H9 (cell line): ENCODE measurements at regions not wholly inside any gene's neighbourhood (a gene's known extent, or its start where the extent isn't known, plus 50 kb on each side); places are given as distances from the start of the nearest gene placed in this dataset.

Experiments
- DNase-seq: peaks from one replicate; pipeline ENCODE4 v3.0.0-alpha.2; 2017
- H2AFZ ChIP-seq: one replicate; pipeline ENCODE4 v1.6.1; 2013; ENCODE audit warnings: mild to moderate bottlenecking, low read length, control low read depth, moderate library complexity
- H2AK5ac ChIP-seq: 2 replicates; pipeline ENCODE4 v1.6.1; 2013; ENCODE audit warnings: low read length, control low read depth, mixed read lengths; ENCODE audit not compliant: insufficient read length
- H2BK120ac ChIP-seq: one replicate; pipeline ENCODE4 v1.6.1; 2013; ENCODE audit warnings: low read depth, mild to moderate bottlenecking, low read length, control low read depth, inconsistent platforms; ENCODE audit not compliant: poor library complexity, severe bottlenecking
- H2BK12ac ChIP-seq: 2 replicates; pipeline ENCODE4 v1.6.1; 2013; ENCODE audit warnings: low read length, control low read depth, mixed read lengths, low read depth; ENCODE audit not compliant: insufficient read length
- H2BK15ac ChIP-seq: 2 replicates; pipeline ENCODE4 v1.6.1; 2013; ENCODE audit warnings: low read depth, low read length, control low read depth
- H2BK20ac ChIP-seq: one replicate; pipeline ENCODE4 v1.6.1; 2013; ENCODE audit warnings: low read depth, mild to moderate bottlenecking, low read length, control low read depth, inconsistent platforms; ENCODE audit not compliant: poor library complexity, severe bottlenecking
- H2BK5ac ChIP-seq: 2 replicates; pipeline ENCODE4 v1.6.1; 2013; ENCODE audit warnings: low read length, control low read depth, mixed read lengths; ENCODE audit not compliant: insufficient read length
- H3K14ac ChIP-seq: 2 replicates; pipeline ENCODE4 v1.6.1; 2013; ENCODE audit warnings: low read length, control low read depth; ENCODE audit not compliant: insufficient read depth
- H3K18ac ChIP-seq: 2 replicates; pipeline ENCODE4 v1.6.1; 2013; ENCODE audit warnings: low read depth, mild to moderate bottlenecking, mixed read lengths, low read length, control low read depth; ENCODE audit not compliant: insufficient read length
- H3K23ac ChIP-seq: 2 replicates; pipeline ENCODE4 v1.6.1; 2013; ENCODE audit warnings: low read length, control low read depth, mixed read lengths, low read depth; ENCODE audit not compliant: insufficient read length
- H3K23me2 ChIP-seq: 2 replicates; pipeline ENCODE4 v1.6.1; 2013; ENCODE audit warnings: low read depth, mild to moderate bottlenecking, mixed read lengths, low read length, control low read depth; ENCODE audit not compliant: insufficient read length, poor library complexity, severe bottlenecking
- H3K27ac ChIP-seq: 2 replicates; pipeline ENCODE4 v1.5.1; 2013; ENCODE audit warnings: low read length, control low read depth, mixed read lengths, low read depth; ENCODE audit not compliant: insufficient read length
- H3K27me3 ChIP-seq: 2 replicates; pipeline ENCODE4 v1.6.1; 2013; ENCODE audit warnings: low read length, control low read depth, inconsistent platforms; ENCODE audit not compliant: insufficient read depth
- H3K4ac ChIP-seq: 2 replicates; pipeline ENCODE4 v1.6.1; 2013; ENCODE audit warnings: low read depth, mild to moderate bottlenecking, control low read depth, inconsistent platforms, low read length, moderate library complexity
- H3K4me1 ChIP-seq: 2 replicates; pipeline ENCODE4 v1.6.1; 2013; ENCODE audit warnings: low read length, control low read depth, inconsistent platforms; ENCODE audit not compliant: insufficient read depth
- H3K4me2 ChIP-seq: 2 replicates; pipeline ENCODE4 v1.6.1; 2013; ENCODE audit warnings: low read length, control low read depth, mixed read lengths; ENCODE audit not compliant: insufficient read length, insufficient read depth
- H3K56ac ChIP-seq: 2 replicates; pipeline ENCODE4 v1.6.1; 2013; ENCODE audit warnings: low read depth, mild to moderate bottlenecking, mixed read lengths, low read length, control low read depth; ENCODE audit not compliant: insufficient read length
- H3K79me1 ChIP-seq: 2 replicates; pipeline ENCODE4 v1.6.1; 2013; ENCODE audit warnings: low read depth, mild to moderate bottlenecking, moderate library complexity, low read length, control low read depth, inconsistent platforms; ENCODE audit not compliant: insufficient read depth, poor library complexity, severe bottlenecking
- H3K79me2 ChIP-seq: 2 replicates; pipeline ENCODE4 v1.6.1; 2013; ENCODE audit warnings: low read length, control low read depth, inconsistent platforms; ENCODE audit not compliant: insufficient read depth
- H3K9ac ChIP-seq: 2 replicates; pipeline ENCODE4 v1.6.1; 2013; ENCODE audit warnings: low read length, control low read depth, mixed read lengths; ENCODE audit not compliant: insufficient read length; ENCODE audit errors: extremely low read depth
- H3K9me3 ChIP-seq: one replicate; pipeline ENCODE4 v1.6.1; 2013; ENCODE audit warnings: low read depth, low read length, inconsistent platforms; ENCODE audit not compliant: control insufficient read depth
- H3T11ph ChIP-seq: one replicate; pipeline ENCODE4 v1.6.1; 2013; ENCODE audit warnings: mild to moderate bottlenecking, low read length, control low read depth, inconsistent platforms
- H4K20me1 ChIP-seq: one replicate; pipeline ENCODE4 v1.6.1; 2013; ENCODE audit not compliant: control insufficient read depth, insufficient read length, insufficient read depth
- H4K5ac ChIP-seq: 2 replicates; pipeline ENCODE4 v1.6.1; 2013; ENCODE audit warnings: low read depth, mild to moderate bottlenecking, mixed read lengths, low read length, control low read depth; ENCODE audit not compliant: insufficient read length
- H4K8ac ChIP-seq: replicated peaks from 2 replicates; pipeline ENCODE4 v1.6.1; 2013; ENCODE audit warnings: low read length, control low read depth, mixed read lengths, low read depth; ENCODE audit not compliant: insufficient read length
- H4K91ac ChIP-seq: 2 replicates; pipeline ENCODE4 v1.6.1; 2013; ENCODE audit warnings: low read depth, mild to moderate bottlenecking, moderate library complexity, mixed read lengths, low read length, control low read depth; ENCODE audit not compliant: insufficient read length
- H3K27ac Mint-ChIP-seq, 3 experiments: 2 replicates in 2 of 3; 3 replicates in 1 of 3; pipeline ENCODE4 v1.8.0; 2020 to 2021; ENCODE audit warnings: mixed read lengths in 3 of 3, mild to moderate bottlenecking in 1 of 3, moderate library complexity in 1 of 3
- H3K27me3 Mint-ChIP-seq: 2 replicates; pipeline ENCODE4 v1.8.0; 2021; ENCODE audit warnings: low read depth, mild to moderate bottlenecking, moderate library complexity, mixed read lengths
- H3K36me3 Mint-ChIP-seq, 3 experiments: 2 replicates in 2 of 3; 3 replicates in 1 of 3; pipeline ENCODE4 v1.8.0; 2020 to 2021; ENCODE audit warnings: low read depth in 3 of 3, mixed read lengths in 3 of 3; ENCODE audit not compliant: insufficient read depth in 1 of 3
- H3K4me1 Mint-ChIP-seq, 2 experiments: 2 replicates each; pipeline ENCODE4 v1.8.0; 2020; ENCODE audit warnings: mixed read lengths in 2 of 2
- H3K4me3 Mint-ChIP-seq, 2 experiments: 2 replicates in 1 of 2; 3 replicates in 1 of 2; pipeline ENCODE4 v1.8.0; 2020 to 2021; ENCODE audit warnings: mild to moderate bottlenecking in 2 of 2, mixed read lengths in 2 of 2, moderate library complexity in 1 of 2
- H3K9me3 Mint-ChIP-seq, 2 experiments: 2 replicates in 1 of 2; 3 replicates in 1 of 2; pipeline ENCODE4 v1.8.0; 2020; ENCODE audit warnings: mild to moderate bottlenecking in 2 of 2, mixed read lengths in 2 of 2, moderate library complexity in 1 of 2
- WGBS: extraction: QIAGEN DNeasy Blood & Tissue Kit; methylation state at CpG from one replicate; pipeline ENCODE4 v1.1.7; 2013; ENCODE audit warnings: missing lambda C conversion rate, low lambda C conversion rate, mixed read lengths; ENCODE audit not compliant: insufficient read length; ENCODE audit errors: extremely low coverage; 5-methylcytosine and 5-hydroxymethylcytosine counted together
- TF ChIP-seq, protein P1 (sequence below): fragments of 200-600 bp; sonication (generic); conservative IDR thresholded peaks from 3 replicates; pipeline ENCODE4 v1.8.0; 2021; ENCODE audit warnings: antibody characterized with exemption, mild to moderate bottlenecking

DNA sequence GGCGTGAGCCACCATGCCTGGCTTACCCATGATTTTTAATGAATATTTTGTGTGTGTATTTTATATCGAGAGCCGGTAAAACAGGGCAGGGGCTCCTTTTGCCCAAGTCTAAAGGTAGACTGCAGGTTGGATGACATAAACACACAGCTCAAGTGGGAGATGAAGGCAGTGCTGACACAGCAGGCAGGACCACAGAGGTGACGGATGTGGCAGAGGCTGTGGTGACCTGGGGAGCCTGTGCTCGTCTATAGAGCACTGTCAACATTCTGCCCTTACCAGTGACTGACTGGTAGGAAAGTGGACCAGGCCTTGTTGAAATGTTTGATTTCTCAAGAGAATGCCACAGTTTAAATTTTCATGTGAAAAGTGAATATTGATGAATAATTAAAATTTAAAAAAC lies 137.5 kb downstream of the ZFP64 start:
- DNase-seq: no peak
- no peak overlapping the region for H4K91ac ChIP-seq
- no peak overlapping the region for H2BK20ac ChIP-seq
- H3K27ac ChIP-seq: no peak overlapping the region
- no peaks in the 10 kb centered on the region; the same call in 1 of the 2 replicates for H3K4me1 ChIP-seq
- no peak overlapping the region for H3K4me3 Mint-ChIP-seq
- H2AFZ ChIP-seq: no peak overlapping the region
- no peak overlapping the region for H3K9ac ChIP-seq
- H3K79me1 ChIP-seq: no peaks in the 10 kb centered on the region
- no peak overlapping the region for H3K4me2 ChIP-seq
- 0 out of 7 replicates have a peak overlapping the region, but pooled peaks of 1 of the 3 experiments have one; percentile 7 for H3K27ac Mint-ChIP-seq
- H3K27me3 Mint-ChIP-seq: no peaks in the 10 kb centered on the region
- H3K56ac ChIP-seq: no peak overlapping the region
- peaks cover 15 to 22% (median 15%) of the 10 kb centered on the region in 3 experiments for H3K36me3 Mint-ChIP-seq
- no peak overlapping the region for H3T11ph ChIP-seq
- no peak overlapping the region for H2BK5ac ChIP-seq
- H3K23me2 ChIP-seq: no peaks in the 10 kb centered on the region
- TF ChIP-seq, protein P1, sequence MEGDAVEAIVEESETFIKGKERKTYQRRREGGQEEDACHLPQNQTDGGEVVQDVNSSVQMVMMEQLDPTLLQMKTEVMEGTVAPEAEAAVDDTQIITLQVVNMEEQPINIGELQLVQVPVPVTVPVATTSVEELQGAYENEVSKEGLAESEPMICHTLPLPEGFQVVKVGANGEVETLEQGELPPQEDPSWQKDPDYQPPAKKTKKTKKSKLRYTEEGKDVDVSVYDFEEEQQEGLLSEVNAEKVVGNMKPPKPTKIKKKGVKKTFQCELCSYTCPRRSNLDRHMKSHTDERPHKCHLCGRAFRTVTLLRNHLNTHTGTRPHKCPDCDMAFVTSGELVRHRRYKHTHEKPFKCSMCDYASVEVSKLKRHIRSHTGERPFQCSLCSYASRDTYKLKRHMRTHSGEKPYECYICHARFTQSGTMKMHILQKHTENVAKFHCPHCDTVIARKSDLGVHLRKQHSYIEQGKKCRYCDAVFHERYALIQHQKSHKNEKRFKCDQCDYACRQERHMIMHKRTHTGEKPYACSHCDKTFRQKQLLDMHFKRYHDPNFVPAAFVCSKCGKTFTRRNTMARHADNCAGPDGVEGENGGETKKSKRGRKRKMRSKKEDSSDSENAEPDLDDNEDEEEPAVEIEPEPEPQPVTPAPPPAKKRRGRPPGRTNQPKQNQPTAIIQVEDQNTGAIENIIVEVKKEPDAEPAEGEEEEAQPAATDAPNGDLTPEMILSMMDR: no peak
- H3K9me3 ChIP-seq: peaks cover 5% of the 10 kb centered on the region
- no peak overlapping the region for H3K18ac ChIP-seq
- no peak overlapping the region for H3K14ac ChIP-seq
- H2BK120ac ChIP-seq: no peak overlapping the region
- H3K4me1 Mint-ChIP-seq: peaks cover 7 to 11% of the 10 kb centered on the region in 2 experiments
- no peak overlapping the region for H2BK15ac ChIP-seq
- no CpG with 5 or more reads among the region's 5 CpGs for WGBS
- no peak overlapping the region for H3K4ac ChIP-seq
- H2AK5ac ChIP-seq: no peak overlapping the region
- peaks cover 14 to 21% of the 10 kb centered on the region in 2 experiments for H3K9me3 Mint-ChIP-seq
- no peak overlapping the region for H2BK12ac ChIP-seq
- no peaks in the 10 kb centered on the region for H3K27me3 ChIP-seq
- no peaks in the 10 kb centered on the region for H3K79me2 ChIP-seq
- H4K20me1 ChIP-seq: no peaks in the 10 kb centered on the region
- H4K8ac ChIP-seq: no peak overlapping the region
- H3K23ac ChIP-seq: no peak overlapping the region
- no peak overlapping the region for H4K5ac ChIP-seq
